Stimulated activated CD4-positive, alpha-beta T cell treated with anti-CD3 and anti-CD28 coated beads, Interleukin-1b, Interleukin-23, amount 100 ng/mL, for 4 hours (primary cell): ENCODE measurements at regions not wholly inside any gene's neighbourhood (a gene's known extent, or its start where the extent isn't known, plus 50 kb on each side); places are given as distances from the start of the nearest gene placed in this dataset.

Source experiments
- DNase-seq, 2 donors: peaks; one replicate each; pipeline ENCODE4 v3.0.0-alpha.2; 2020; ENCODE audit warnings: low read depth in 2 of 2

DNA sequence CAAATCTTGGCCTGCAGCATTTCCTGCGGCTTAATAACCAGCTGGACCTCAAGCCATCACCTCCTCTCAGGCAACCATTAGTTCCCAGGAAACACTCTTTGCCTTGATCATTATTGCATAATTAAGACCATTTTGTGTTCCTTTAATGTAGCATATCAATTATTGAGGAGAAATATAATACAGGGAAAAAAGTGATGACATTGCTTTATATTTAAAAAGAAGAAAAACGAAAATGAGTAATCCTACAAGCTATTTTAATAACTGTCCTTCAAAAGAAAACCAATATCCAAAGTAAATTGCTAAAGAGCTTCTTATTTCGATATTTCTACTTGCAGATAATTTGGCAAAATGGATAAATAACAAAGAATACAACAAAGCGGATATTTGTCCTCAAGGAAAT, 1084.7 kb downstream of the EFNB2 start:
- DNase-seq = no peak

DNA sequence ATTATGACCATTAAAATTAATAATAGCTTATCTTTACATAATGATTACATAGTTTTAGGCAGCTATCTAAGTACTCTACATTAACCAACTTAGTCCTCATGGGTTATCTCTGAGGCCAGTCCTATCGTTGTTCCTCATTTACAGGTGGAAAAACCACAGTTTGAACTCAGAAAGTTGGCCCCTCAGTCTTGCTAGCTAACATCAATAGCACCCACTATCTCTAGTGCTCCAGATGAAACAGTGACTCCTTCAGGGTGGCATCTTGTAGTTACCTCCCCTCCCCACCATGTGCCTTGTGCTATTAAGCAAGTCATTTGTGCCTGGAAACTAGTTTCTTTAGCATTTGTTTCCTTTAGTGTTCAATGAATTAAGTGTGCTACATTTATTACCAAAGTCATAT, 1086.7 kb downstream of the EFNB2 start:
- no peak for DNase-seq

DNA sequence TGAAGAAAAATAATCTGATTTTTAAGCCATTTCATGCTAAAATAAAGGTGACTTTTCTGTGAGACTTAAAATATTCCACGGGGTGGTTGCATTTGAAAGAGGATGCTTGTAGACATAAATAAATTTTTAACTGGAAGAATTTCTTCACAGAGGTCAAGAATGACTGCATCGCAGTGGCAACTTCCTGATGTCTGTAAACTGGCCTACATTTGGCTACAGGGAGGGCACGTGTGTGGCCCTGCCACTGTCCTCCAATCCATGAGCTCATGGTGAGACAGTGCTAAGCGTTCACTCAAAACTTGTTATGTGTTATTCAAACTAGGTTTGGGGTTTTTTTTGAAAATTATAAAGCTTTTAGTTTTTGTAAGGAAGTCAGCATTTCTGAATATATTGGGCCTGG, 1089.3 kb downstream of the EFNB2 start:
- no peak for DNase-seq

DNA sequence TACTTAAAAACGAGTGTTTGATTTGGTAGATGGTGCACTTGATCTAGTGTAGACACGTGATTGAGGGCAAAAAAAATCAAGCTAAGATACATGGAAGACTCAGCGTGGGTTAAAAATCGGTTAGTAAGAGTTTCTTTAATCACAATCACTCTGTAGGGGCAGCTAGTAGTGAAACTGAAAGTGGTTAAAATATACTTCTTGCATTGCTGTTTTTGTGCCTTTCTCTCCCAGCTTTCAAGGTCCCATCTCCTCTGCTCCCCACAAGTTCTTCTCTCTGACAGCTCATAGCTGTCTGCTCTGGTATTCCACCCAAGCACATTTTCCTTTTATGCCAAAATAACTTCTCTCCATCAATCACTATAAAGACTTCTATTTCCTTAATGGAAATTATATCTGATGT, 1089.7 kb downstream of the EFNB2 start:
- DNase-seq = no peak

DNA sequence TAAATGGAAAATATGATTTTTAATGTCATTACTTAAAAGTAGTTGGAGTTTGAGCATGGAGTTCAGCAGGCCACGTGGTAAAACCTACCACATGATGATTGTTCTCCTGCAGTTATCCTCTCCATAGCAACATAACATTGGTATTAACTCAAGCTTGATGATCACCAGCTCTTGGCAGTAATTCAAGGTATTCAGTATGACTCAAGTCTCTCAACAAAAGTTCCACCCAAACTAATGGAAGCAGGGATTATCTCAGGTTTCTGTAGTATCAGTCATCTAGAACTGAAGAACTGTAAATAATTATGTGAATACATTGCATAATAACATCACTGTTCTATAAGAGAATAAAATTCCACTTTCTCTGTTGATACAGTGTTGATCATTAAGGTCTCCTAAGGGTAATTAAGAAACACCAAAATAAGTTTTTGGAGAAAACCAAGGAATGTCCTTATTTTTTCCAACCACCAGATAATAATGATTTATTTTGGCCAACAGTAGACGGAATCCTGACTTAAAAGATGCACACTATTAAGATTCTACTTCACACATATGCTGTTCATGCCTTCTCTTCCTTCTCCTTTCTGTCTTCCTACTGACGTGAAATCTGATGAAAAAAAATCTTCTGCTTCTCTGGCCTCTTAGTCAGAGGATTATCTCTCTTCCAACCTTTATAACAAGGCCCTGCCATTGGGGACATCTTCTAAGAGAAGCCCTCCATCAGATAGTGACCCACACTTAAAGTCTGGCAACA, 1092.3 kb downstream of the EFNB2 start:
- no peak for DNase-seq

DNA sequence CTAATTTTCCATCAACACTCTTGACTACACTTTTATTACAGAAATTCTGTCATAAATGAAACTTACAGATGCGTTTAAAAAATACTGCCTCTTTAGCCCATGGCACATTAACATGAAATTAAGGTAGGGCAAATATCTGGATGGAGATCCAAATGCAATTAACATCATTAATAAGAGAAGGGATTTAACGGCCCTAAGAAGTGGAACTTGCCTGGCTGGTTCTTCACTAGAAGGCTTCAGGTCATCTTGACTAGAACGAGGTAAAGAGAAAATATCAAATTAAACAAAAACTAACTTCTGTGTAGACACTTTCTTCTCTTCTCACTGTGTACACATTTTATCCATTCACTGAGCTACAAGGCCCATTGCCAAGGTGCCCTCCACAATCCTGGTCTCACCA, 1093.4 kb downstream of the EFNB2 start:
- DNase-seq = no peak

DNA sequence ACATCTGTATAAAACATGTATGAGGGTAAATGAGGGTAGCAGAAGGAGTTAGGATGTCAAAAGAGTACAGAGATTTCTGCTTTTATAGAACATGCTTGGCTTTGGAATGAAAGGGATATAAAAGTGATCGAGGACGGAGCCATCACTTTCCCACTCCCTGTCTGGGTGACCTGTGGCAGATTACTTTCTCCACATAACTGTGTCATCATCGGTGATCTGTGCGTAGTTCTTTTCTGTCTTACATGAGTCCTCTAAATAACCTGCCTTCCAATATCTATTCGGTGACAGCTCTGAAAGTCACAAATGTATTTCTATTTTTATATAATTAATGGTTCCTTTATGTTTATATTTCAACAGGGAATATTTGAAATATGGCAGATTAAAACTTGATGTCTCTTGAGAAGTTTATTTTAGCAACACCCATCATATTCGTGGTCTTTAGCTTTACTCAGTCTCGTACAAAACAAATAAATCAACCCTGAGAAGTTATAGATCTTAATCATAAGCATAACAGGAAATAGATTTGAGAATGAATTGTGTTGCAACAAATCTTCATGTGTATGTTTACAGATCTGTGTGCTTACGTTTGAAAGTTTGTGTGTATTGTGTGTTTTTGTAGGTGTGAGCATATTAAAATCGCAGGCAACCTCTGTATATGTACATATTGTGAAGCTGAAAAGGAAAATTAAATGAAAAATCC, 1094.3 kb downstream of the EFNB2 start:
- no peak for DNase-seq

DNA sequence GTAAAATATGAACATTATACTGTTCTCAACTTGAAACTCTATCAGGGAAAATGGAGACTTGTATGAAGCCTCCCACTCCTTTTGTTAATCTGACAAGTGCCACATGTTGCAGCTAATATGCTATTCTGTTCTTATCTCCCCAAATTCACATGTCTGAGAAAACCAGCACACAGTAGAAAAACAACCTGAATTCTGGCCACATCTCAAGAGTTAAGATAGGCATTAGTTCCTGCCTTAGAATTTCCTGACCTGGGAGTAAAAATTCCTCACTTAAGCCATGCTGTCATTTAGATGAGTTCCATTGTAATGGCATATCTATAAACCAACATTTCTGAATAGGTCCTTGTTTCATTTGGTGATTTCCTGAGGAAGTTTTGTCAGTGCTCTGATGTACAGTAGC, 1098.5 kb downstream of the EFNB2 start:
- no peak for DNase-seq

DNA sequence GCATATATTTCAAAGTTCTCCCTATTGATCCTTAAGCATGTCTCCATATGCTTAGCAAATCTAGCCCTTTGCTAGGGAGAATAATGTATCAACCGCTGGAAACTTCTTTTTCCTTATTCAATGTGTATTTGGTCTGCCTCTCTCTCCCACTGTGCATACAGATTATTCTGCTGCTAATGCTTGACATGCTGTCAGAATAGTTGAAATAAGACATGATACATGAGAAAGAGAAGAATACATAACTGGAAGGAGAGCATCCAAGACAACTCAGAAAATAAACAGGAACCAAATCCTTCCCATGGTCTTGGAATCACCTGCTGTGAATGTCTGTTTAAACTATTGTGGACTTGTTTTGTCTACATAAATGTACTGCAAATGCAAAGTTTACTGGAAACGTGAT, 1103.0 kb downstream of the EFNB2 start:
- DNase-seq = no peak

DNA sequence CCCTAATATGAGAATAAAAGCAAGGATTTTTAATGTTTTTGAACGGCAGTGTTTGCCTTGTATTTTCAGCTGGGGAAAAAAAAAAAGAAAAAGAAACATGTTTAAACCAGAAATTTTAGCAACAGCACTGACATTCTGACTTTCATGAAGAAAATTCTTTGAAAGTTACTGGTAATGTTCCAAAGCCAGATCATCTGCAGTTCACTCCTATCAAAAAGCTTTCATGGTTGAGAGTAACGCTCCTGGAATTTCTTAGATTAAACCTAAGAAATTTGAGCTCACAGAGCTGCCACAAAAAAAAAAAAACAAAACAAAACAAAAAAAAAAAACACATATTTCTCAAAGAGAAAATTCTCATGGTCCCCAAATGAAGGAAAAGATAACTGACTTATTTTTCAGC, 1106.7 kb downstream of the EFNB2 start:
- DNase-seq = no peak

DNA sequence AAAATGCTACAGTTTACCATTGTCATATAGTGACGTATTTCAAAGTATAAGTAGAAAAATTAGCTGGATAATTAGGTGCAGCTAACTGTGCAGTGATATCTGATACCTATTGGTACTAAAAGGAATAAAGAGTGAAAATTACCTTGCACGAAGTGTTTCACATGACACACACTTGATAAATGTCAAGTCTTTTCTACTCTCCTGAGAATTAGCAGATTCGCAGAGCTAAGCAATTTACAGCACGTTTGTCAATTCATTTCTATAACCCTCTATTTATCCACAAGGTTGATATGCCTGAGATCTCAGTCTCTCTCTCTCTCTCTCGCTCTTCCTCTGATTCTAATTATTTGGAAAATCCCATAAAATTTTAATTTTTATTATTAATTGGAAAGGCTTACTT, 1109.0 kb downstream of the EFNB2 start:
- DNase-seq = no peak

DNA sequence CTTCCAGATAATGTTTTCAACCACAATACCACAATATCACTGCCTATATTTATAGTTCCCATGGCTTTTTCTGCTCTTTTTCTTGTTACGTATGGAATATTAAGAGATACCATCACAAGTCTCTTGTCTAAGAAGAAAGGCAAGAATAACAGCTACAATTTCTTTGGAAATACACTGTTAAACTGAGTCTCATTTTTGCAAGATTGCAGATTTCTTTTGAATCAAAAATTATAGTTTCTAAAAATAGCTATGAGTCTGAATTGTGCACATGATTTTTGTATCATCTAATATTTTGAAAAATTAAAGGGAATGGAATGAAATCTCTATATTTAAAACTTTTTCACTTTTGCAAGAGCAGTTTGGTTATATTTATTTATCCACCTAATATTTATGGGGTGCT, 1120.8 kb downstream of the EFNB2 start:
- no peak for DNase-seq

DNA sequence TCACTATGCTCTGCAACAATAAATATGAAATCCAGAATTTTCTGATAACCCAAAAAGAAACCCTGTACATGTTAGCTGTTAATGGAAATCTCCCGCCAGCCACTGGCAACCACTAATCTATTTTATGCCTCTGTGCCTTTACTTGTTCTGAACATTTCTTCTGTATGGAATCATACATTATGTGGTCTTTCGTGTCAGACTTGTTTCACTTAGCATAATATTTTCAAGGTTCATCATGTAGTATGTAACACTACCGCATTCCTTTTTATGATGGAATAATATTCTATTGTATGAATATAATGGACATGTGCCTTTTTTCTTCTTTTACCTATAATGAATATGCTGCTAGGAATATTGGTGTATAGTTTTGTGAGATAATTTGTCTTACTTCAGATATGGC, 1123.3 kb downstream of the EFNB2 start:
- DNase-seq = no peak

DNA sequence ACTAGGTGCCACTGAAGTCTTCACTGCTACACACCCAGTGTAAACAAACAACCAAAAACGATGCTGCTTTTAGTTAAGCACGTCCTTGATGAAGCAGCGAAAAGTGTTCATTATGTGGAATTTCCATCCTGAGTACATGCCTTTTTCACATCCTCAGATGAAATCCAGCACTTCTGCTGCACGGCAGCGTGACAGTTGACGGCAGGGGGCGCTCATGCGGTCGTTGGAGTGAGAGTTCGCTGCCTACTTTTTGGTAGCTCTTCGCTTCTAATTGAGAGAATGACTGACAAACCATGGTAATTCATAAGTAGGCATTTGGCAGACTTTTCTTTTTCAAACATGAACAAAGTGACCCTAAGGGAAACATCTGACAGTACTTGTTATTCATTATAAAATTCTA, 1124.9 kb downstream of the EFNB2 start:
- peak in 1 of 2 donors; percentile 12 for DNase-seq

DNA sequence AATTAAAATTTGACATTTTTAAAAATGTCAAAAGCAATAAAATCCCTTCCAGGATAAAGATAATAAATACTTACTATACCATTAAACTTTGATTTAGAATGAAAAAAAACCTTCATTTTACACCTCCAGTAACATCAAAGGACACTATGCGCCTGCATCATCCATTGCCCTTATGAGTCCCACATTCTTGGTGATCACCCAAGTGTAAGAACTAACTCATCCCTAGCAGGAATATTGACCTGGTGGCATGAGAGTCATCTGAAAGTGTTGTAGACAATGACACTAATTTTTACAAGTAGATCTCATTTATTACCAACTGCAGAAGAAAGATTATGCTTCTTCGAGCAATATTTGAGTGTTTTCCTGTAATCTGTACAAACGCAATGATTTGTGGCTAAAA, 1128.9 kb downstream of the EFNB2 start:
- no peak for DNase-seq

DNA sequence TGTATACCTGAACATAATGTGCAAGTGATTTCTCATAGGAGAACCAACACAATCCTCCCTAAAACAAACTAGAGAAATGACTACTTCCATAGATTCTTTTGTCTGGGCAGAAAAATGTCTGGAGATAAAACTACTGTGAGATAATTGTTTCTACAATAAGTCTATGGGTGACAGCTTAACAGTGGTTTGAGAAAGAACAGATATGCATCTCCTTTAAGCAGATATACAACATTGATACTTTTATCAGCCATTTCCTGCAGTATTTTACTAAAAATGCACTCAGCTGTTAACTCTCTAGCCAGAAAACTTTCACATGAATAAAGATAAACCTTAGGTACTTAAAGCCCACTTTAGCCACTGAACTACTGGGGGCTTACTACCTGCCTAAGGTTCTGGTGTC, 1132.4 kb downstream of the EFNB2 start:
- DNase-seq = no peak

DNA sequence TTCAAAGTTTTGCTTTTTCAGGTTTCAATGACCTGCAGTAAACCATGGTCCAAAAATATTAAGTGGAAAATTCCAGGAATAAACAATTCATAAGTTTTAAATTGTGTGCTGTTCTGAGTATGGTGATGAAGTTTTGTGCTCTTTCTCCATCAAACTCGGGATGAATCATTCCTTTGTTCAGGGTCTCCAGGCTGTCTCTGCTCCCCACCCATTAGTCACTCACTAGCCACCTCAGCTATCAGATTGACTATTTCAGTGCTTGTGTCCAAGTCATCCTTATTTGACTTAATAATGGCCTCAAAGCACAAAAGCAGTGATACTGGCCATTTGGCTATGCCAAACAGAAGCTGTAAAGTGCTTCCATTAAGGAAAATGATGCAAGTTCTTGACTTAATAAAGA, 1140.4 kb downstream of the EFNB2 start:
- DNase-seq = no peak

DNA sequence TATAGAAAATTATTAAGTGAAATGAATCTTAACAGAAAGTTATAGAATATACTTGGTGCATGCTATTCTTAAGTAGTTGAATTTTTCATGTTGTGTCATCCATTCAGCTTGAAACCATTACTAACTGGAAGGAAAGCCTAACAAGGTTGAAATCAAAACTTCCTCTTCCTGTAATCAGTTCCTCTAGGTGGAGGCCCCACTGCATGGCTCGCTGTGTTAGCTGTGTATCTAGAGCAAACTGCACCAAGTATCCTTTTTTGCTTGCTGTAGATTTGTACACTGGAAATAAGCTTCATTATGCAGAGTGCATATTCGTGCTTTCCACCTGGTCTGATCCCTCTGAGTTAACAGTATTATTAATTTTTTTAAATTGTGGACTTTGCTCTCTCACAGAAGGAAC, 1146.1 kb downstream of the EFNB2 start:
- no peak for DNase-seq

DNA sequence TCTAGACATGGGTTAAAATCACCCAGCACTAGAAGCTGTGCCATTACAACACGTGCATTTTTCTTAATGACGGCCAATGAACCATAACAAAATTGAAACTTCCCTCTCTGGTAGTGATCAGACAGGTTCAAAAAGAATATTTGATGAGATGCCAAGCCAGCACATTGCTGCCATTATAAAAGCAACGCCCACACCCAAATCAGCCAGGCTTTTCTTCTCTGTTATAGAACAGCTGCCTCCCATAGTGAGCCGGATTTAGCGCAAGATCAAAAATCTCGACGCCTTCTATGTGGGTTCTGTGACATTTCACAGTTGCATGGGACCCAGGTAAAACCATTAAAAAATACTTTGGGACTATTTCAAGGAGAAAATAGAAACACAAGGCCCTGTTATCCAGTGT, 1158.0 kb downstream of the EFNB2 start:
- no peak for DNase-seq

DNA sequence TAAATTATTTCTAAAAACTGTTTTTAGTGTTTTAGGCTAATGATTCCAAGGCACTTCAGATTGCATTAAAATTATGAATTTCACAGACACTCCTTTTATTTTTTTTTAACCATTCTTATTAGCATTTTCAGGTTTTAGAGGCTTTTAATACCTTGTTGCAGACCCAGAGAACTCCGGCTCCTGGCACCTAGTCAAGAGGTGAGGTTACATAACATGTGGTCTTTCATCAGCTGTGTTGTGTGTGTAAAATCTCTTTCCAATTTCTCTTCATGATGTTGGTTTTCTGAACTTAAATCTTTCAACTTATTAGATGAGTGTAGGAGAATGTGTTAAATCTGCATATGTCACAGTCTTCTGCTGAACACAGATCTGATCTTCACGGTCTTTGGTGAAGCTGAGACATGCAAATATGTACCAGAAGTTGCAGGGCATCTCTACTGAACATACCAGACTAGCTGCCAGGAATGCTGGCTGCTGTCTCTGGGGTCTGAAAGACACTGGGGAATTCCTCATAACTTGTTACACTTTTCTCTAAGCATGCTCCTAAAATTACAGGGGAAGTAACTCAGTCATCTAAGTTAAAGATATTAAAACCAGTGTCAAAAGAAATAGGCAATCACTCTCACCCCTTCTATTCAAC, 1165.3 kb downstream of the EFNB2 start:
- DNase-seq = no peak

DNA sequence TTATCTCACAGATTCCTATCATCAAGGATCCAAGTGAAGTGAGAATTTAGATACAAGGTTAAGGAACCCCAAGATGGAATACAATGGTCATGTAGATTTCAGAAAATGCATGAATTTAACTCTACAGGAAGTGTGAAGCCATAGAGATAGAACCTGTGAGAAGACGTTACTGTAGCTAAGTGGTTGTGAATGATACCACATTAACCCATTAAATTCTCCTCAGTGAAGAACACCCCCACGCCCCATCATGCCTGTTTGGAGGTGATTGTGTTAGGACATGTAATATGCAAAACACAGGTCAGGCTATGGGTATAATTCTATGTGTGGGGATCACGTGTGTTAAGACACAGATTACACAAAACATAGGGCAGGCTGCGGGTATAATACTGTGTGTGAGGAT, 1166.7 kb downstream of the EFNB2 start:
- no peak for DNase-seq

DNA sequence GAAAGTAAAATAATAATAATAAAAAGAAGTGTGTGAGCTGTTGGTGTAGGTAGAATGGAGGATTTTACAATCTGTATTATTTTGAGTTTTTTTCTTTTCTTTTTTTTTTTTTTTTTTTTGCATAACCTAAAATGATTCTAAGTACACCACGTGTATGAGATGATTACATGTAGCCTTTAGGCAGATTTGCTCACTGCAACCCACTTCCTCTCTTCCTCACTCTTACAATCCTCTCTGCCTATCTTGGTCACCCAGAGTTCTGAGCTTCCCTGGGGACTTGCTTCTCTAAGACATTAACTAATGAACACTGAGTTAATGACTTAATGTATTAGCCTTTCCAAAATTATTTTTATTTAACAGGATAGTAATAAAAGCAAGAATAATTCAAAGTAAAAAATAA, 1169.6 kb downstream of the EFNB2 start:
- no peak for DNase-seq

DNA sequence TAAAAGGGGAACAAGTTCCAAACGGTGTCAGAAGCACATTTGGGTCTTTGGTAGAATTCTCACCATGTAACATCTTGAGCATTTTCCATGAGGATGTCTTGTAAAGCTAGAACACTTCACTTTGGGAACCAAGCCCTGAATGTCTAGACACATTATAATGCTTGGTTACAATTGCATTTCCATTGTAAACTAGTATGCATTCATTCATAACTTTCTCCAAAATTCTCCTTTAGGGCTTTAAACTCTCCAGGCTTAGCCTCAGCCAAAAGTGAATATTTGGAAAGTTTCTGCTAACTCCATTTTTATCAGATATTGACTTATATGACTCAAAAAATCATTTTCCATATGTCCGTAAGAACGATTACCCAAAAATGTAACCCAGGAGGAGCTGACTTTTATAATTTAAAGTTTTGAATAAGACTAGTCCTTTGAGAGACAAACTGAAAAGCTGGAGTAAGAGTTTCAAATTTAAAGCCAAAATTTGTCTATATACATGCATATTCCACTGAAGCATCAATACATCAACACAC, 1170.4 kb downstream of the EFNB2 start:
- DNase-seq = no peak
